ENCODE measurements at regions not wholly inside any gene's neighbourhood (a gene's known extent, or its start where the extent isn't known, plus 50 kb on each side); places are given as distances from the start of the nearest gene placed in this dataset.

- TF ChIP-seq CTCF (IDR thresholded peaks at IDR 0.05; ENCODE audit: control insufficient read depth, insufficient read depth, low read depth, low read length, missing control alignments), result no peak
- DNase-seq (ENCODE audit: low read depth), result no peak
- H3K4me3 ChIP-seq (ENCODE audit: control insufficient read depth, low read depth, low read length), result no peak overlapping the region
Observed at GRCh38 chr5:67453111-67453905, 256.7 kb upstream of the CD180 start.

GRCh38 chr5:67451640-67452279 is 255.2 kb upstream of the CD180 start:
- TF ChIP-seq CTCF (IDR thresholded peaks at IDR 0.05; ENCODE audit: control insufficient read depth, insufficient read depth, low read depth, low read length, missing control alignments), result no peak
- H3K4me3 ChIP-seq (ENCODE audit: control insufficient read depth, low read depth, low read length), result no peak overlapping the region
- no peak for DNase-seq (ENCODE audit: low read depth)

GRCh38 chr5:67447732-67448131 is 251.1 kb upstream of the CD180 start:
- DNase-seq (ENCODE audit: low read depth), result no peak
- no peak overlapping the region for H3K4me3 ChIP-seq (ENCODE audit: control insufficient read depth, low read depth, low read length)
- no peak for TF ChIP-seq CTCF (IDR thresholded peaks at IDR 0.05; ENCODE audit: control insufficient read depth, insufficient read depth, low read depth, low read length, missing control alignments)

- H3K4me3 ChIP-seq (ENCODE audit: control insufficient read depth, low read depth, low read length), result no peak overlapping the region
- no peak for TF ChIP-seq CTCF (IDR thresholded peaks at IDR 0.05; ENCODE audit: control insufficient read depth, insufficient read depth, low read depth, low read length, missing control alignments)
- no peak for DNase-seq (ENCODE audit: low read depth)
Observed at GRCh38 chr5:67437905-67438845, 241.6 kb upstream of the CD180 start.

GRCh38 chr5:67435032-67435431 is 238.4 kb upstream of the CD180 start:
- DNase-seq (ENCODE audit: low read depth), result no peak
- TF ChIP-seq CTCF (IDR thresholded peaks at IDR 0.05; ENCODE audit: control insufficient read depth, insufficient read depth, low read depth, low read length, missing control alignments), result no peak
- no peak overlapping the region for H3K4me3 ChIP-seq (ENCODE audit: control insufficient read depth, low read depth, low read length)

- no peak for TF ChIP-seq CTCF (IDR thresholded peaks at IDR 0.05; ENCODE audit: control insufficient read depth, insufficient read depth, low read depth, low read length, missing control alignments)
- no peak for DNase-seq (ENCODE audit: low read depth)
- no peak overlapping the region for H3K4me3 ChIP-seq (ENCODE audit: control insufficient read depth, low read depth, low read length)
Observed at GRCh38 chr5:67434466-67434865, 237.9 kb upstream of the CD180 start.

All from AG09309 (cell line).